K562 (cell line): ENCODE measurements at regions not wholly inside any gene's neighbourhood (a gene's known extent, or its start where the extent isn't known, plus 50 kb on each side); places are given as distances from the start of the nearest gene placed in this dataset.

ENCODE experiments used
- CEBPB ChIP-seq: fragments of 450-650 bp; IDR thresholded peaks from 2 replicates; pipeline ENCODE4 v1.6.1; 2016; ENCODE audit warnings: missing genetic modification characterization, missing compliant biosample characterization
- CREB1 ChIP-seq, 2 experiments: sonication (generic) in 1 of 2; formaldehyde crosslinking in 1 of 2; IDR thresholded peaks; 2 replicates each; pipeline versions ENCODE4 v1.6.1 to v1.8.0; 2012 to 2022; ENCODE audit warnings: inconsistent platforms in 1 of 2, mild to moderate bottlenecking in 1 of 2, missing genetic modification reagents in 1 of 2, moderate library complexity in 1 of 2
- CTCF ChIP-seq, 3 experiments: IDR thresholded peaks in 2 of 3; conservative IDR thresholded peaks in 1 of 3; 2 replicates each; pipeline ENCODE4 v1.5.1; 2011 to 2012; ENCODE audit warnings: low read length in 3 of 3, mild to moderate bottlenecking in 3 of 3, control low read depth in 2 of 3, improper control_type of control experiment in 1 of 3, inconsistent platforms in 1 of 3, low read depth in 1 of 3, mixed read lengths in 1 of 3, moderate library complexity in 1 of 3; ENCODE audit not compliant: insufficient read depth in 2 of 3
- DDX20 ChIP-seq: fragments of 450-650 bp; IDR thresholded peaks from 2 replicates; pipeline ENCODE4 v1.6.1; 2016; ENCODE audit warnings: missing genetic modification characterization, low read depth, mild to moderate bottlenecking, missing compliant biosample characterization, moderate library complexity
- STAG1 ChIP-seq: sonication (generic); formaldehyde crosslinking; IDR thresholded peaks from 2 replicates; pipeline ENCODE4 v1.5.0; 2020; ENCODE audit warnings: missing genetic modification reagents, borderline replicate concordance
- TCF7 ChIP-seq: sonication (generic); IDR thresholded peaks from 2 replicates; pipeline ENCODE4 v1.6.1; 2016; ENCODE audit warnings: antibody characterized with exemption, borderline replicate concordance

- TF ChIP-seq DDX20 (tag) (no peak), CTCF (IDR thresholded peaks at IDR 0.05 in 2 of 3, conservative IDR thresholded peaks at IDR 0.05 in 1 of 3; ENCODE audit: insufficient read depth in 2 of 3, low read depth in 1 of 3, low read length in 3 of 3) (no peak), CEBPB (no peak), STAG1 (CRISPR knock-in tag) (no peak), CREB1 (IDR thresholded peaks at IDR 0.05) (no peak), CREB1 (CRISPR knock-in tag; IDR thresholded peaks at IDR 0.05) (no peak), TCF7 (no peak)
Observed at GRCh38 chr9:90995516-90995915, 193.9 kb downstream of the SYK start.
